Activated CD8-positive, alpha-beta T cell treated with anti-CD3 and anti-CD28 coated beads for 36 hours (primary cell): ENCODE measurements at regions not wholly inside any gene's neighbourhood (a gene's known extent, or its start where the extent isn't known, plus 50 kb on each side); places are given as distances from the start of the nearest gene placed in this dataset.

Experiments
- ATAC-seq: fragments of 200-7000 bp; cut with Tn5 transposase; one replicate; pipeline ENCODE4 v1.10.0; 2021; ENCODE audit warnings: mild to moderate bottlenecking, moderate library complexity
- CTCF ChIA-PET: fragments of 350-600 bp; sonication (Branson Sonifier 250); formaldehyde crosslinking; loops from one replicate; lab custom pipeline; 2021; ENCODE audit warnings: antibody characterized with exemption; lab: Charles Lee
- POLR2A ChIA-PET: fragments of 350-600 bp; sonication (Branson Sonifier 250); formaldehyde crosslinking; loops from one replicate; lab custom pipeline; 2021; ENCODE audit warnings: antibody characterized with exemption; lab: Charles Lee
- DNase-seq: peaks from one replicate; pipeline ENCODE4 v3.0.0-alpha.2; 2020
- H3K27ac Mint-ChIP-seq: one replicate; pipeline ENCODE4 v1.8.0; 2021; ENCODE audit warnings: mild to moderate bottlenecking, mixed read lengths
- H3K27me3 Mint-ChIP-seq: one replicate; pipeline ENCODE4 v1.8.0; 2021; ENCODE audit warnings: mixed read lengths
- H3K36me3 Mint-ChIP-seq: one replicate; pipeline ENCODE4 v1.8.0; 2021; ENCODE audit warnings: low read depth, mixed read lengths
- H3K4me1 Mint-ChIP-seq: one replicate; pipeline ENCODE4 v1.8.0; 2021; ENCODE audit warnings: low read depth, mixed read lengths
- H3K4me3 Mint-ChIP-seq: one replicate; pipeline ENCODE4 v1.8.0; 2021; ENCODE audit warnings: mild to moderate bottlenecking, moderate library complexity, mixed read lengths
- H3K9me3 Mint-ChIP-seq: one replicate; pipeline ENCODE4 v1.8.0; 2021; ENCODE audit warnings: mixed read lengths
- intact Hi-C: fragments of 100-400 bp; cut with micrococcal nuclease; formaldehyde crosslinking; loops from one replicate; pipeline ENCODE4 v1.10.0; 2022
- TF ChIP-seq, protein P1 (sequence below): fragments of 200-600 bp; IDR thresholded peaks from one replicate; pipeline ENCODE4 v1.8.0; 2022; ENCODE audit warnings: antibody characterized with exemption, mild to moderate bottlenecking

- H3K4me3 Mint-ChIP-seq = no peak overlapping the region
- intact Hi-C loops = no loop called here
- no peak overlapping the region for H3K27ac Mint-ChIP-seq
- no peaks in the 10 kb centered on the region for H3K4me1 Mint-ChIP-seq
- H3K9me3 Mint-ChIP-seq = no peaks in the 10 kb centered on the region
- H3K27me3 Mint-ChIP-seq = peaks cover 5% of the 10 kb centered on the region
- ChIA-PET POLR2A (no interaction called here), CTCF (no interaction called here)
- ATAC-seq = no peak
- H3K36me3 Mint-ChIP-seq = no peaks in the 10 kb centered on the region
- no peak for DNase-seq
- TF ChIP-seq, protein P1, sequence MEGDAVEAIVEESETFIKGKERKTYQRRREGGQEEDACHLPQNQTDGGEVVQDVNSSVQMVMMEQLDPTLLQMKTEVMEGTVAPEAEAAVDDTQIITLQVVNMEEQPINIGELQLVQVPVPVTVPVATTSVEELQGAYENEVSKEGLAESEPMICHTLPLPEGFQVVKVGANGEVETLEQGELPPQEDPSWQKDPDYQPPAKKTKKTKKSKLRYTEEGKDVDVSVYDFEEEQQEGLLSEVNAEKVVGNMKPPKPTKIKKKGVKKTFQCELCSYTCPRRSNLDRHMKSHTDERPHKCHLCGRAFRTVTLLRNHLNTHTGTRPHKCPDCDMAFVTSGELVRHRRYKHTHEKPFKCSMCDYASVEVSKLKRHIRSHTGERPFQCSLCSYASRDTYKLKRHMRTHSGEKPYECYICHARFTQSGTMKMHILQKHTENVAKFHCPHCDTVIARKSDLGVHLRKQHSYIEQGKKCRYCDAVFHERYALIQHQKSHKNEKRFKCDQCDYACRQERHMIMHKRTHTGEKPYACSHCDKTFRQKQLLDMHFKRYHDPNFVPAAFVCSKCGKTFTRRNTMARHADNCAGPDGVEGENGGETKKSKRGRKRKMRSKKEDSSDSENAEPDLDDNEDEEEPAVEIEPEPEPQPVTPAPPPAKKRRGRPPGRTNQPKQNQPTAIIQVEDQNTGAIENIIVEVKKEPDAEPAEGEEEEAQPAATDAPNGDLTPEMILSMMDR = no peak
These were observed 195.7 kb upstream of the FANCL start for GRCh38 chr2:58436872-58437271.

DNA sequence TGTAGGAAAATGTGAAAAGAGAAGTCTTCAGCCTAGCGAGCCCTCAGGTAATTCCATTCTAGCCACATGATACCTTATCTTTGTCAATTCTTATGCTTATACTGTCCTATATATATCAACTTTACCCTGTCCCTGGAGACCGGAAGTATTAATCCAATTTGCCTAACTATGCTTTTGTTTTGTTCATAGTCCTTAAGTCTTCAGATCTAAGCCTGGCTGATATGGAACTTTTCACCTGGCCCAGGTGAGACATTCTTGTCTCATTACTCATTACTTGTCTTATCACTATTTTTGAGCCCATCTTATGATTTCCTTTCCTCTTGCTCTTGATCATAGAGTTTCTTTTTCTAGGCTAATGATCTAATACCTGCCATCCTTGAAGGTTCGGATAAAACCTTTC, 194.1 kb upstream of the FANCL start:
- ATAC-seq (no peak), DNase-seq (no peak)
- no peak overlapping the region for H3K4me3 Mint-ChIP-seq

GRCh38 chr2:58434692-58435091, 193.6 kb upstream of the FANCL start:
- H3K36me3 Mint-ChIP-seq = no peaks in the 10 kb centered on the region
- H3K27ac Mint-ChIP-seq = no peak overlapping the region
- DNase-seq (no peak), ATAC-seq (no peak)
- H3K9me3 Mint-ChIP-seq = no peaks in the 10 kb centered on the region
- H3K27me3 Mint-ChIP-seq = peaks cover 10% of the 10 kb centered on the region
- ChIA-PET CTCF (no interaction called here), POLR2A (no interaction called here)
- no peak overlapping the region for H3K4me3 Mint-ChIP-seq
- no peaks in the 10 kb centered on the region for H3K4me1 Mint-ChIP-seq
- intact Hi-C loops = no loop called here
- TF ChIP-seq, protein P1 = no peak

More for the DNA sequence above, 194.1 kb upstream of the FANCL start:
- TF ChIP-seq, protein P1 = no peak
- H3K27me3 Mint-ChIP-seq = peaks cover 8% of the 10 kb centered on the region
- intact Hi-C loops = no loop called here
- no peaks in the 10 kb centered on the region for H3K4me1 Mint-ChIP-seq
- CTCF ChIA-PET = no interaction called here
- H3K9me3 Mint-ChIP-seq = no peaks in the 10 kb centered on the region
- H3K36me3 Mint-ChIP-seq = no peaks in the 10 kb centered on the region
- POLR2A ChIA-PET = no interaction called here
- no peak overlapping the region for H3K27ac Mint-ChIP-seq

DNA sequence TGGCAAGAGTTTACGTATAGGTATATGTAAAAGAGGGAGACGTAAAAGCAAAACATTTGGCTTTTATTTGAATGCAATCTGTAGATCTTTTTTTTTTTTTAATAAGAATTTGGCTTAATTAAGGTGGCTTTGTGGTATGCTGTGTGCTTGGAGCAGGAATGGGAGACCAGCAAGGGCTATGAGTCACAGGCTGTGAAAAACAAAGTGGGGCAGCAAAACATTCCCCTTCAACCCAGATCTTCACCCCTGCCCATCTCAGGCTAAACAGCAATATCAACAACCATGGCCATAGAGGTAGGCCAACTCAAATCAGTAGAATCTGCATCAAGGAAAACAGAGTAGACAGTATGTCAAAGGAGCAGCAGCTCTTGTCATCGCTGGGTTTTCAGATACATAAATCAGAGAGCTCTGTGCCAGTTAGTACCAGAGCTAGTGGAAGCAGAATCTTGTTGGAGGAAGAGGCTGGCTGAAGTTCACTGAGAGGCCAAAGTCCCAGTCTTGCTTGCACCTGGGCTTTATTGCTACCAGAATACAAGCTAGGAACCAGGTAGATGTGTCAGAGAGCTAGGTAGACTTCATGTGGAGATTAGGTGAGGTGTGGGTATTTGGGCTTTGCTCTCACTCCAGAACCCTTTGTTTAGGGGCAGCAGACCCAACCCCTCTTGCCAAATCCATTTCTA, 191.5 kb upstream of the FANCL start:
- H3K27me3 Mint-ChIP-seq = peaks cover 19% of the 10 kb centered on the region
- H3K9me3 Mint-ChIP-seq = no peaks in the 10 kb centered on the region
- intact Hi-C loops = no loop called here
- ATAC-seq (no peak), DNase-seq (no peak)
- H3K36me3 Mint-ChIP-seq = no peaks in the 10 kb centered on the region
- TF ChIP-seq, protein P1 = no peak
- peaks cover 4% of the 10 kb centered on the region for H3K4me1 Mint-ChIP-seq
- ChIA-PET POLR2A (interaction anchor here (0.6 kb wide), 1 partner anchor 962 kb away, joined by 3 read pairs; no protein-coding TSS in a partner anchor), CTCF (no interaction called here)
- H3K4me3 Mint-ChIP-seq = no peak overlapping the region
- no peak overlapping the region for H3K27ac Mint-ChIP-seq

GRCh38 chr2:58429014-58429875, 188.1 kb upstream of the FANCL start:
- DNase-seq = no peak
- Mint-ChIP-seq H3K27me3 (peaks cover 34% of the 10 kb centered on the region), H3K36me3 (no peaks in the 10 kb centered on the region), H3K27ac (no peak overlapping the region), H3K4me1 (peaks cover 4% of the 10 kb centered on the region), H3K9me3 (no peaks in the 10 kb centered on the region), H3K4me3 (peak overlapping the region; percentile 53)
- CTCF ChIA-PET = no interaction called here
- TF ChIP-seq, protein P1 = no peak
- POLR2A ChIA-PET = interaction anchor here (0.8 kb wide), 1 partner anchor 269 kb away, joined by 6 read pairs; no protein-coding TSS in a partner anchor
- ATAC-seq = no peak
- intact Hi-C loops = no loop called here
